ENCODE measurements at regions not wholly inside any gene's neighbourhood (a gene's known extent, or its start where the extent isn't known, plus 50 kb on each side); places are given as distances from the start of the nearest gene placed in this dataset.

- TF ChIP-seq, protein P1, sequence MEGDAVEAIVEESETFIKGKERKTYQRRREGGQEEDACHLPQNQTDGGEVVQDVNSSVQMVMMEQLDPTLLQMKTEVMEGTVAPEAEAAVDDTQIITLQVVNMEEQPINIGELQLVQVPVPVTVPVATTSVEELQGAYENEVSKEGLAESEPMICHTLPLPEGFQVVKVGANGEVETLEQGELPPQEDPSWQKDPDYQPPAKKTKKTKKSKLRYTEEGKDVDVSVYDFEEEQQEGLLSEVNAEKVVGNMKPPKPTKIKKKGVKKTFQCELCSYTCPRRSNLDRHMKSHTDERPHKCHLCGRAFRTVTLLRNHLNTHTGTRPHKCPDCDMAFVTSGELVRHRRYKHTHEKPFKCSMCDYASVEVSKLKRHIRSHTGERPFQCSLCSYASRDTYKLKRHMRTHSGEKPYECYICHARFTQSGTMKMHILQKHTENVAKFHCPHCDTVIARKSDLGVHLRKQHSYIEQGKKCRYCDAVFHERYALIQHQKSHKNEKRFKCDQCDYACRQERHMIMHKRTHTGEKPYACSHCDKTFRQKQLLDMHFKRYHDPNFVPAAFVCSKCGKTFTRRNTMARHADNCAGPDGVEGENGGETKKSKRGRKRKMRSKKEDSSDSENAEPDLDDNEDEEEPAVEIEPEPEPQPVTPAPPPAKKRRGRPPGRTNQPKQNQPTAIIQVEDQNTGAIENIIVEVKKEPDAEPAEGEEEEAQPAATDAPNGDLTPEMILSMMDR (IDR thresholded peaks at IDR 0.05), result no peak
- no peak for TF ChIP-seq POLR2A (IDR thresholded peaks at IDR 0.05)
These were observed 433.1 kb downstream of the TYW1 start for GRCh38 chr7:67429735-67430134.
